Spleen (tissue), 7 donors: ENCODE measurements at regions not wholly inside any gene's neighbourhood (a gene's known extent, or its start where the extent isn't known, plus 50 kb on each side); places are given as distances from the start of the nearest gene placed in this dataset.

Experiments used
- POLR2A ChIP-seq, 3 donors: fragments of 450-650 bp; IDR thresholded peaks; one replicate each; pipeline ENCODE4 v1.5.1; 2017; ENCODE audit warnings: antibody characterized with exemption in 3 of 3, mild to moderate bottlenecking in 1 of 3
- POLR2AphosphoS5 ChIP-seq, 3 donors: sonication (generic); formaldehyde crosslinking; IDR thresholded peaks; one replicate each; pipeline ENCODE4 v1.5.1; 2017; ENCODE audit warnings: antibody characterized with exemption in 3 of 3
- TF ChIP-seq, protein P1 (sequence below), 11 experiments: fragments of 200-600 bp in 7 of 11; fragments of 450-650 bp in 4 of 11; sonication (generic) in 4 of 11; IDR thresholded peaks in 8 of 11; conservative IDR thresholded peaks in 3 of 11; 1 replicate in 7 of 11; 2 replicates in 4 of 11; pipeline versions ENCODE4 v1.4.0 to v1.8.0; 2016 to 2021; ENCODE audit warnings: antibody characterized with exemption in 11 of 11, inconsistent platforms in 4 of 11, mild to moderate bottlenecking in 1 of 11
- donor health status: DM: no; HTN: no; CAD: no; lungs with moderate emphysema.
- donor health status: DM: no; HTN: no; CAD: no.
- donor health status: DM: no; HTN: no; CAD: no.

DNA sequence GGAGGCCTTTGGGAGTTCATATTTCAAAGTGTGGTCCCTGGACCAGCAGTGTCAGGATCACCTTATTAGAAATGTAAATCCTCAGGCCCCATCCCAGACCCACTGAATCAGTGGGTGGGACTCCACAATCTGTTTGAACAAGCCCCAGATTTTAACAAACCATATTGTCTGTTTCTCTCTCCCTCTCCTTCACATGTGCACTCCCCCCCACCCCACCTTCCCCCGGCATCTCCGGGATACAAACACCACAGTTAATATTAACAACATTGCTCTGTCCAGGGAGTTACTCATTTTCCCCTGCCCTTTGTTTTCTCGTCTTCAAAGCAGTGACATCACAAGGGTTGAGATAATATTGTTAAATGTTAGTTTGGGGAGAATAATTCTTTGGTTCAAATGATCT lies 127.3 kb downstream of the KATNIP start:
- TF ChIP-seq POLR2A (IDR thresholded peaks at IDR 0.05) (no peak), POLR2AphosphoS5 (IDR thresholded peaks at IDR 0.05) (no peak)
- TF ChIP-seq, protein P1, sequence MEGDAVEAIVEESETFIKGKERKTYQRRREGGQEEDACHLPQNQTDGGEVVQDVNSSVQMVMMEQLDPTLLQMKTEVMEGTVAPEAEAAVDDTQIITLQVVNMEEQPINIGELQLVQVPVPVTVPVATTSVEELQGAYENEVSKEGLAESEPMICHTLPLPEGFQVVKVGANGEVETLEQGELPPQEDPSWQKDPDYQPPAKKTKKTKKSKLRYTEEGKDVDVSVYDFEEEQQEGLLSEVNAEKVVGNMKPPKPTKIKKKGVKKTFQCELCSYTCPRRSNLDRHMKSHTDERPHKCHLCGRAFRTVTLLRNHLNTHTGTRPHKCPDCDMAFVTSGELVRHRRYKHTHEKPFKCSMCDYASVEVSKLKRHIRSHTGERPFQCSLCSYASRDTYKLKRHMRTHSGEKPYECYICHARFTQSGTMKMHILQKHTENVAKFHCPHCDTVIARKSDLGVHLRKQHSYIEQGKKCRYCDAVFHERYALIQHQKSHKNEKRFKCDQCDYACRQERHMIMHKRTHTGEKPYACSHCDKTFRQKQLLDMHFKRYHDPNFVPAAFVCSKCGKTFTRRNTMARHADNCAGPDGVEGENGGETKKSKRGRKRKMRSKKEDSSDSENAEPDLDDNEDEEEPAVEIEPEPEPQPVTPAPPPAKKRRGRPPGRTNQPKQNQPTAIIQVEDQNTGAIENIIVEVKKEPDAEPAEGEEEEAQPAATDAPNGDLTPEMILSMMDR (IDR thresholded peaks at IDR 0.05 in 8 of 11, conservative IDR thresholded peaks at IDR 0.05 in 3 of 11) = no peak
